Stomach (tissue), 4 donors: ENCODE measurements at regions not wholly inside any gene's neighbourhood (a gene's known extent, or its start where the extent isn't known, plus 50 kb on each side); places are given as distances from the start of the nearest gene placed in this dataset.

Experiments used
- EP300 ChIP-seq: sonication (generic); formaldehyde crosslinking; IDR thresholded peaks from one replicate; pipeline ENCODE4 v1.6.1; 2017; ENCODE audit warnings: antibody characterized with exemption
- POLR2A ChIP-seq, 4 donors: fragments of 450-650 bp; IDR thresholded peaks; one replicate each; pipeline ENCODE4 v1.6.1; 2016; ENCODE audit warnings: antibody characterized with exemption in 4 of 4, control low read depth in 2 of 4, mild to moderate bottlenecking in 1 of 4, moderate library complexity in 1 of 4
- POLR2AphosphoS5 ChIP-seq, 3 donors: sonication (generic); formaldehyde crosslinking; IDR thresholded peaks; one replicate each; pipeline ENCODE4 v1.6.1; 2016; ENCODE audit warnings: antibody characterized with exemption in 3 of 3
- TF ChIP-seq, protein P1 (sequence below), 7 experiments: fragments of 450-650 bp in 4 of 7; fragments of 200-600 bp in 3 of 7; sonication (generic) in 3 of 7; IDR thresholded peaks; one replicate each; pipeline ENCODE4 v1.5.1; 2016 to 2019; ENCODE audit warnings: antibody characterized with exemption in 7 of 7, control low read depth in 2 of 7, mild to moderate bottlenecking in 1 of 7

GRCh38 chr10:128278362-128278761 is 152.1 kb upstream of the MKI67 start:
- TF ChIP-seq, protein P1, sequence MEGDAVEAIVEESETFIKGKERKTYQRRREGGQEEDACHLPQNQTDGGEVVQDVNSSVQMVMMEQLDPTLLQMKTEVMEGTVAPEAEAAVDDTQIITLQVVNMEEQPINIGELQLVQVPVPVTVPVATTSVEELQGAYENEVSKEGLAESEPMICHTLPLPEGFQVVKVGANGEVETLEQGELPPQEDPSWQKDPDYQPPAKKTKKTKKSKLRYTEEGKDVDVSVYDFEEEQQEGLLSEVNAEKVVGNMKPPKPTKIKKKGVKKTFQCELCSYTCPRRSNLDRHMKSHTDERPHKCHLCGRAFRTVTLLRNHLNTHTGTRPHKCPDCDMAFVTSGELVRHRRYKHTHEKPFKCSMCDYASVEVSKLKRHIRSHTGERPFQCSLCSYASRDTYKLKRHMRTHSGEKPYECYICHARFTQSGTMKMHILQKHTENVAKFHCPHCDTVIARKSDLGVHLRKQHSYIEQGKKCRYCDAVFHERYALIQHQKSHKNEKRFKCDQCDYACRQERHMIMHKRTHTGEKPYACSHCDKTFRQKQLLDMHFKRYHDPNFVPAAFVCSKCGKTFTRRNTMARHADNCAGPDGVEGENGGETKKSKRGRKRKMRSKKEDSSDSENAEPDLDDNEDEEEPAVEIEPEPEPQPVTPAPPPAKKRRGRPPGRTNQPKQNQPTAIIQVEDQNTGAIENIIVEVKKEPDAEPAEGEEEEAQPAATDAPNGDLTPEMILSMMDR (IDR thresholded peaks at IDR 0.05) = no peak
- TF ChIP-seq EP300 = no peak
- no peak for TF ChIP-seq POLR2A (IDR thresholded peaks at IDR 0.05)
- no peak for TF ChIP-seq POLR2AphosphoS5 (IDR thresholded peaks at IDR 0.05)
